GM23248 (cell line): ENCODE measurements at regions not wholly inside any gene's neighbourhood (a gene's known extent, or its start where the extent isn't known, plus 50 kb on each side); places are given as distances from the start of the nearest gene placed in this dataset.

ENCODE experiments used
- EZH2 ChIP-seq: fragments of 200-600 bp; sonication (generic); IDR thresholded peaks from 2 replicates; pipeline ENCODE4 v1.6.1; 2018; ENCODE audit warnings: antibody characterized with exemption, mild to moderate bottlenecking; ENCODE audit not compliant: insufficient read depth, poor library complexity, severe bottlenecking
- EZH2phosphoT487 ChIP-seq: fragments of 200-600 bp; sonication (generic); IDR thresholded peaks from 2 replicates; pipeline ENCODE4 v1.6.1; 2018; ENCODE audit warnings: antibody characterized with exemption, moderate library complexity, mild to moderate bottlenecking, low read depth; ENCODE audit not compliant: insufficient read depth

- TF ChIP-seq EZH2phosphoT487: no peak
- TF ChIP-seq EZH2: no peak
These were observed 596.9 kb upstream of the CDH6 start for GRCh38 chr5:30596495-30597064.
